HUES64 (cell line): ENCODE measurements at regions not wholly inside any gene's neighbourhood (a gene's known extent, or its start where the extent isn't known, plus 50 kb on each side); places are given as distances from the start of the nearest gene placed in this dataset.

Experiments used
- H3K27ac ChIP-seq: 2 replicates; pipeline ENCODE4 v1.7.0; 2013; ENCODE audit warnings: low read depth, low read length, inconsistent platforms
- H3K27me3 ChIP-seq: 2 replicates; pipeline ENCODE4 v1.6.1; 2013; ENCODE audit warnings: mild to moderate bottlenecking, low read length; ENCODE audit not compliant: insufficient read depth
- H3K36me3 ChIP-seq: 2 replicates; pipeline ENCODE4 v1.6.1; 2013; ENCODE audit warnings: mild to moderate bottlenecking, low read length; ENCODE audit not compliant: insufficient read depth
- H3K4me1 ChIP-seq: 2 replicates; pipeline ENCODE4 v1.6.1; 2013; ENCODE audit warnings: mild to moderate bottlenecking, low read length, moderate library complexity; ENCODE audit not compliant: insufficient read depth
- H3K4me3 ChIP-seq: 2 replicates; pipeline ENCODE4 v1.5.1; 2013; ENCODE audit warnings: mild to moderate bottlenecking, low read length, moderate library complexity
- H3K9ac ChIP-seq: 2 replicates; pipeline ENCODE4 v1.6.1; 2013; ENCODE audit warnings: mild to moderate bottlenecking, low read depth, low read length
- H3K9me3 ChIP-seq: 2 replicates; pipeline ENCODE4 v1.6.1; 2013; ENCODE audit warnings: low read depth, low read length; ENCODE audit not compliant: insufficient read depth
- WGBS: fragments of 150-250, 120-280 bp; methylation state at CpG from one replicate; pipeline ENCODE4 v1.1.7; 2013; ENCODE audit warnings: missing lambda C conversion rate; 5-methylcytosine and 5-hydroxymethylcytosine counted together

DNA sequence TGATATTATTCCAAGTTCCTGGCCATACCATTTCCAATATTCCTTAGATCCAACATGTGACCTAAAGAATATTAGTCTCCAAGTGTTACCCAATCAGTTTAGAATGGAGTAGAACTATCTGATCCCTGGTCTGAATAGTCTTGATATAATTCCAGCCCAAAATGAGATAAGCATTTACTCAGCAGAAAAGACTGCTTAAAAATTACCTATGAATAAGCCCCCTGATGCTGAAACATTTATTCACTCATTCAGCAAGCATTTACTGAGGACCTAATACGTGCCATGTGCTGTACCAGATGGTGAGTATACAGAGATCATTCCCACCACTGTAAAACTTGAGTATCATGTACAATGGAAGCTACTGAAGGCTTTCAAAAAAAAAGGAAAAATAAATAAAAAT, 157.0 kb downstream of the FAM114A2 start:
- Histone ChIP-seq H3K27me3 (no peaks in the 10 kb centered on the region), H3K9ac (no peak overlapping the region), H3K4me1 (peaks cover 11% of the 10 kb centered on the region; the same call in 1 of the 2 replicates), H3K27ac (no peak overlapping the region), H3K9me3 (no peaks in the 10 kb centered on the region), H3K4me3 (no peak overlapping the region), H3K36me3 (no peaks in the 10 kb centered on the region)
- WGBS: 100% methylated on average over 1 of the region's 1 CpG

DNA sequence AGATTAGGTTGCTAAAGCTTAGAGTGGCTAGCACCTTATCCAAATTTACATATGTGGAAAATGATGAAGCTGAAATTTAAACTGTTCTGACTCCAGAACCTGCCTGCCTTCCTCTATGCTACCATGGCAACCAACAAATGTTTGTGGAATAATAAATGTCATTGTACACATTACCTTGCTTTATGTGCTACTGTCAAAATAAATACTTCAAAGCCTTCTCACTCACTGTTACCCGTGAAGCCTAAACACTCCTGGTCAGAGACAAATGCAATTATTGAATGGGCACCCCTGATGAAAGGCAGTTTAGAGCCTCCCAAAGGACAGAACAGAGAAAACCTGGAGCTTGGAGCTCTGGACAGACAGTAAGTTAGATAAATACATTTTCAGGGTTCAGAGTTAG, 158.6 kb downstream of the FAM114A2 start:
- Histone ChIP-seq H3K27ac (no peak overlapping the region), H3K4me3 (no peak overlapping the region), H3K9ac (no peak overlapping the region), H3K9me3 (no peaks in the 10 kb centered on the region), H3K4me1 (peaks cover 9% of the 10 kb centered on the region; the same call in 1 of the 2 replicates), H3K27me3 (no peaks in the 10 kb centered on the region), H3K36me3 (no peaks in the 10 kb centered on the region)
- 91% methylated on average over 1 of the region's 1 CpG for WGBS

DNA sequence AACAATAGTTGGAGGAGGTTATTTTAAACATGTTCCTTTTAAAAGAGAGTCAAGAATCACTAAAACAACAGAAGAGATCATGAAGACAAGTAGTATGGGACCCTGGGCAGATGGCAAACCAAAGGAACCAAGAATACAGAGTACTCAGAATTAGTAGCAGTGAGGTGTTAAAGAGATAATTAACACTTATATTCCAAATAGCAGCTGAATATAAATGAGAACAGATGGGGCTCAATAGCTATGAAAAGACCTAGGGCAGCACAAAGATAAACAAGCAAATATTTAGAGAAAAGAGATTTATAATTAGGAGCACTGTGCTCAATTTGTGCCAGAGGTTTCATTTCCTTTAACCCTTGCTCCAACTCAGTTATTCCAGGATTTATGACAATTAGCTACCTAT, 159.1 kb downstream of the FAM114A2 start:
- H3K36me3 ChIP-seq: no peaks in the 10 kb centered on the region
- no peaks in the 10 kb centered on the region for H3K27me3 ChIP-seq
- peaks cover 6% of the 10 kb centered on the region; the same call in 1 of the 2 replicates for H3K4me1 ChIP-seq
- no peaks in the 10 kb centered on the region for H3K9me3 ChIP-seq
- no peak overlapping the region for H3K4me3 ChIP-seq
- H3K9ac ChIP-seq: no peak overlapping the region
- H3K27ac ChIP-seq: no peak overlapping the region

DNA sequence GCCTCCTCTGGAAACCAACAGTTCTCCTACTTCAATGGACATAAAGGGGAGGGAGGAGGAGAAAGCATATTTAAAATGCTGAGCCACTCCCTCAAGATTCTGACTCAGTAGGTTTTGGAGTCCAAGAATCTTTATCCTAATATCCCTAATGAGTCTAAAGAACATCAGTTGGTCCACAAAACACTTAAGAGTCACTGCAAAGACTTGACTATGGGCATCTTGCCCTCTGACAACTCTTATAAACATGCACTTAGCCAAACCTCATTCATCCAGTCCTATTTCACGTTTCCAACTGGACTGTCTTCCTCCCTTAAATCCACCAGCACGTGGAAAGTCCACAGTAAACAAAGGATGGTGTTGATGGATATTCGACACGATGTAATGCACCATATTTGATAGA, 172.5 kb downstream of the FAM114A2 start:
- no peaks in the 10 kb centered on the region; the same call in 1 of the 2 replicates for H3K27me3 ChIP-seq
- no peak overlapping the region for H3K4me3 ChIP-seq
- WGBS: 93% methylated on average over 4 of the region's 4 CpGs
- no peak overlapping the region for H3K9ac ChIP-seq
- no peaks in the 10 kb centered on the region for H3K4me1 ChIP-seq
- no peaks in the 10 kb centered on the region for H3K36me3 ChIP-seq
- H3K9me3 ChIP-seq: no peaks in the 10 kb centered on the region
- H3K27ac ChIP-seq: no peak overlapping the region

DNA sequence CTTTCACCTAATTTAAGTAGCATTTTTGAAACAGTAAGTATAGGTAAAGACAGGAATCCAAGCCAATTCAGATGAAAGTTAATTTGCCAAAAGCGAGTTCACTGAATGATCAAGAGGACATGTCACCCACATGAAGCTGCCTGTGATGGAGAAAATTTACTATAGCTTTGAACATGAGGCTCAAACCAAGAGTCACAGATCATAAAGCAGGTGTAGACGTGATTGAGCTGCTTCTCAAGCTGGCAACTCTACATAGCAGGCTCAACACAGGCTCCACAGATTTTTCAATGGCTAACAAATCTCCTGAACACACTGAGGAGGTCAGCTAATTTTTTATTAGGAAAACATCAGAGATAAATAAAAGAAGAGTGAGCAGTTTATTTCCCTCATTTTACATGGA, 173.7 kb downstream of the FAM114A2 start:
- no peaks in the 10 kb centered on the region for H3K9me3 ChIP-seq
- 92% methylated on average over 2 of the region's 2 CpGs for WGBS
- no peak overlapping the region for H3K4me3 ChIP-seq
- no peaks in the 10 kb centered on the region for H3K36me3 ChIP-seq
- H3K9ac ChIP-seq: no peak overlapping the region
- no peaks in the 10 kb centered on the region for H3K4me1 ChIP-seq
- no peak overlapping the region for H3K27ac ChIP-seq
- H3K27me3 ChIP-seq: no peaks in the 10 kb centered on the region; the same call in 1 of the 2 replicates

DNA sequence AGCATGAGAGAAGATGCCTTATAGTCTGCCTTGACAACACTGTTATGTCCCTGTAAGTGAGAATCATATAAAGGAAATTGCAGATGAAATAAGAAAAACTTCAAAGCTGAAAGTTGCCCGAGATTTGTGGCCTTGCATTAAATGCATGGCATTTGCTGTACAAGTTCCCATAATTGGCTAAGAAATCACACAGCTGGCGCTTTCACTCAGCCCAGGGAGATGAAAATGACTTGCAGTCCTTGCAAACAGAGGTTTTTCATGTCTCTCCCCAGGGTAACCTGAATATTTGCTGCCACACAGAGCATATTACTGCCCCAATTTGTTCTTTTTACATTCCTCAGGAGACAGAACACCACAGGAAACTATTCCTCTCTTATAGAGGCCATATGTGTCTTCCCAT, 174.8 kb downstream of the FAM114A2 start:
- no peaks in the 10 kb centered on the region for H3K4me1 ChIP-seq
- H3K9me3 ChIP-seq: no peaks in the 10 kb centered on the region
- H3K9ac ChIP-seq: no peak overlapping the region
- no peaks in the 10 kb centered on the region; the same call in 1 of the 2 replicates for H3K27me3 ChIP-seq
- no peaks in the 10 kb centered on the region for H3K36me3 ChIP-seq
- WGBS: 94% methylated on average over 2 of the region's 2 CpGs
- no peak overlapping the region for H3K4me3 ChIP-seq
- H3K27ac ChIP-seq: no peak overlapping the region
